ENCODE measurements at regions not wholly inside any gene's neighbourhood (a gene's known extent, or its start where the extent isn't known, plus 50 kb on each side); places are given as distances from the start of the nearest gene placed in this dataset.

DNA sequence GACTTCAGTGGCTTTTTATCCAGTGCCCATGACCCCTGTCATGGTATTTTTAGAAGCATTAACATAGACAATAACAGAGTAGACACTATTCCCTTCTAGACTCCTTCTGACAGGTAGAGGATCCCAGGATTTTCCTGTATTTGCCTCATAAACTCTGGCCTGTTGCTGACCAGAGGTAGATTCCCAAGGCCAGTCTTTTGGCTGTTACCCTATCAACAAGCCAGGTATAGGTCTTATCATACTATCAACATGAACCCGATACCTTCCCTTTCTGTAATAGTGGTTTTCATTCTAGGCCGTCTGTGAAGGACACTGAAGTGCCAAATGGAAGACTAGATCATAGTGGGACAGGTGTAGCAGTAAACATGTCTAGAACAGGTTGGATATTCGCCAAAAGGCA, 76.2 kb upstream of the CHRDL1 start:
- TF ChIP-seq EZH2 (IDR thresholded peaks at IDR 0.05) (no peak), POLR2AphosphoS5 (IDR thresholded peaks at IDR 0.05; ENCODE audit: borderline replicate concordance, low read depth, low read length) (no peak), FOXP2 (optimal IDR thresholded peaks at IDR 0.05; ENCODE audit: control extremely low read depth, extremely low read length, insufficient read depth) (no peak)

Data from SK-N-MC (cell line).